GM12873 (cell line): ENCODE measurements at regions not wholly inside any gene's neighbourhood (a gene's known extent, or its start where the extent isn't known, plus 50 kb on each side); places are given as distances from the start of the nearest gene placed in this dataset.

ENCODE experiments used
- TF ChIP-seq, protein P1 (sequence below): IDR thresholded peaks from 2 replicates; pipeline ENCODE4 v1.5.1; 2012; ENCODE audit warnings: low read depth, mild to moderate bottlenecking, moderate library complexity, low read length, control low read depth; ENCODE audit not compliant: insufficient read depth; ENCODE audit errors: missing control alignments

DNA sequence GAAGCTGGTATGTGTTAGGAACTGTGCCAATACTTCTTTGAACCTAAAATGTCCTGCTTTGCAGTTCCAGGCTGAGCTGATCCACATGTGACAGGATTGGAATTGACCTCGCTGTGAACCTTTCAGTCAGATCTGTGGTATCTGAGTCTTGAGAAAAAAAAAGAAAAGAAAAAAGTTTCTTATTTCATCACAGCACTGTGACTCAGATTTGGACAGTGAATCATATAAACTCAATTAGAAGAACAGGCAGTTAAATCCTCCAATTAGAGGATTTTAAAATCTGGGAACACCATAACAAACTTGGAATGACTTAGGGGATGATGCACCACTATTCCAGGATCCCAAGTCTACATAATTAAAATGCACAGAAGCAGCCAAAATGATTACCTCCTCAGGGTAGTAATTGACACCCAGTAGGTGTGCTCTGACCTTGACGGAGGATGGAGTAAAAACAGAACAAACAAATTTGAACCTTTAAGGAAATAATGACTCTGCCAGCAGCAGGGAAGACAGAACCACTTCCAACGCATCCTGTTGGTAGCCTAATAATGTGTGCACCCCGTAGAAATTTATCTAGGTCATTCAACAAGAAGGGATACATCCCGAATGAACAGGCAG is 57.8 kb upstream of the RAI14 start:
- TF ChIP-seq, protein P1, sequence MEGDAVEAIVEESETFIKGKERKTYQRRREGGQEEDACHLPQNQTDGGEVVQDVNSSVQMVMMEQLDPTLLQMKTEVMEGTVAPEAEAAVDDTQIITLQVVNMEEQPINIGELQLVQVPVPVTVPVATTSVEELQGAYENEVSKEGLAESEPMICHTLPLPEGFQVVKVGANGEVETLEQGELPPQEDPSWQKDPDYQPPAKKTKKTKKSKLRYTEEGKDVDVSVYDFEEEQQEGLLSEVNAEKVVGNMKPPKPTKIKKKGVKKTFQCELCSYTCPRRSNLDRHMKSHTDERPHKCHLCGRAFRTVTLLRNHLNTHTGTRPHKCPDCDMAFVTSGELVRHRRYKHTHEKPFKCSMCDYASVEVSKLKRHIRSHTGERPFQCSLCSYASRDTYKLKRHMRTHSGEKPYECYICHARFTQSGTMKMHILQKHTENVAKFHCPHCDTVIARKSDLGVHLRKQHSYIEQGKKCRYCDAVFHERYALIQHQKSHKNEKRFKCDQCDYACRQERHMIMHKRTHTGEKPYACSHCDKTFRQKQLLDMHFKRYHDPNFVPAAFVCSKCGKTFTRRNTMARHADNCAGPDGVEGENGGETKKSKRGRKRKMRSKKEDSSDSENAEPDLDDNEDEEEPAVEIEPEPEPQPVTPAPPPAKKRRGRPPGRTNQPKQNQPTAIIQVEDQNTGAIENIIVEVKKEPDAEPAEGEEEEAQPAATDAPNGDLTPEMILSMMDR, result no peak

DNA sequence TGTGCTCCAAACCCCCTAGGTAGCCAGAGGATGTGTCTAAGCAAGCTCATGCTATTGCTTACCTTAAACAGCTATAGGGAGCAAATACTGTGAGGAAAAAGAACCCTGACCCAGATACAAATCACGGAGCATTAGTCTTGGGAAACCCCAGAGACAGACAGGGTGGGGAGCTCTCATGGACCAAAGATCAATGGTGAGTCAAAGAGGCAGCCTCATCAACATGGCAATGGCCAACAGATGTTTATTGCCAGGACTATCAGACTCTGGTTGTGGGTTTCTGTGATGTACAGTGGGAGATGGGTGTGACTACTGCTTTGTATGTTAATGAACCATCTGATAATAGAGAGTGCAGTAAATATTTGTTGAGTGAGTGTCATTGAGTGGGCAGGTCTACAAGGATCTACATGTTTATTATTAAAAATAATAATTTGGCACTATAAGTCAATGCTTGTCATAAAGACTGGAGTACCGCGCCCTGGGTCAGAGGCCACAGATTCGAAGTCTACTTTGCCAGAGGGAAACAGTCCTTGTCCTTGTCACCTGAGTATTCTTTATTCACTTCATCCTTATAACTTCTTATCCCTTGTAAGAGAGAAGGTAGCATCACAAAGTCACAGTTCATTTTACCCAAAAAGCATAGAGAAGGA is 56.5 kb upstream of the RAI14 start:
- TF ChIP-seq, protein P1, result no peak

DNA sequence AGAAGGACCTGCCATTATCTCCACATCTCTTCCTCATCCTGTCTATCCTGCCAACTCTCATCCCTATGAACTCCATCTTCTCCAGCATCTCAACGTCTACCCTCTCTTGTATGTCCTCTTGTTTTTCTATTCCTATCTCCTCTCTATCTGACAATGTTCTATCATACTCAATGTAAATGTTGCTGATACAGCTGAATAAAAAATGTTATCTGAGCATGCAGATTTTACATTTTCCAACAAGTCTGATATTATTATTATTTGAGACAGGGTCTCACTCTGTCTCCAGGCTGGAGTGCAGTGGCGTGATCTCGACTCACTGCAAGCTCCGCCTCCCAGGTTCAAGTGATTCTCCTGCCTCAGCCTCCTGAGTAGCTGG is 56.0 kb upstream of the RAI14 start:
- TF ChIP-seq, protein P1, result no peak

DNA sequence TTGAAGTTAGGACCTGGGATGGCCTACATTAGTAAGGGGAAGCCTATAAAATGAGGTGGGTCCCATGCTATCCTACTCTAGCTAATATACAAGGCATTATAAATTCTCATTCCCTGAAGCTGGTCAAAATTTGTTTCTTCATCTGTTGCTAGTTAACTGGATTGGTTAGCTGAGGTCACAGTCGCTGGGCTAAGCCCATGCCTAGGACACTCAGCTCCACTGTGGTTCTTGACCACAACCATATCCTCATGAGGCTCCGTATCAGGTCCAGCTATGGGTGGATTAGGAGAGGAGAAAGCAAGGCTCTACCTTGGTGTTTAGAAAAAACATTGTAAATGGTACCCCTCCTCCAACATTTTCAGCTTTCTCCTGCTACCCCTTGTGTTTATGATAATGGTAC is 52.8 kb upstream of the RAI14 start:
- TF ChIP-seq, protein P1, result no peak

DNA sequence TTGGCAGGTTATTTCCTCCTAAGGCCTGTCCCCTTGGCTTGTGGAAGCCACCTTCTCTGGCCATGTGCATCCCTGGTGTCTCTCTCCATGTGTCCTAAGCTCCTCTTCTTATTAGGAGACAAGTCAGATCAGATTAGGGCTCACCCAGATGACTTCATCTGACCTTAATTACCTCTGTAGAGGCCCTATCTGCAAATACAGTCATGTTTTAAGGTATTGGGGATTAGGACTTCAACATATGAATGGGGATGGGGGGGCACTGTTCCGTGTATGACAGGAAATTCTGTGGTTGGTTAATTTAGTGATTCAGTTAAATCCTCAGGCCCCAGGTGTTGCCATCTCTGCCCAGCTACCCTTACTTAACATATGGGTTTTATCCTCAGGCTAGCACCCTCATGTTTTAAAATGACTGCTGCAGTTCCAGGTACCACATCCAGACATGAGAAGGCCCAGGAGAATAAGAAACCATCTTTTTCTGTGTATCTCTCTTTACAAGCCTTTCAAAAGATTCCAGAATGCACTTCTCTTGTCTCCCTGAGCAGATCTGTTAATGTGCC is 51.9 kb upstream of the RAI14 start:
- TF ChIP-seq, protein P1, result no peak

DNA sequence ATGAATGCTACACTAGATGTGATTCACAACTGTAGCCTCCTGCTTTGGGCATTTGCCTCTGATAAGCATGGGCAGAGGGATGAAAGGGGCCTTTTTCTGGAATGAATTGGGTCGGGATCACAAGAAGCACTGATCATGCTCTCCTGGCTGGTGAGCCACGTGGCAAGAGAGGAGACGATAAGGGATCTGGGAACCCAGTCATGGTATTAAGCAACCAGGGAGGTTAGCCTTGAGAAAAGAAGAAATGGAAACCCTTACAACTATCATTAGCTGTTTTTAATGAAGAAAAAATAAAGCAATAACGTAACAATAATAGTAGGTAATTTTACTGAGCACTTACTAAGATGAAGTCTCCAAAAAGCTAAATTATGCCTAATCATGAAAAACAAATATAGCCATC is 50.0 kb upstream of the RAI14 start:
- TF ChIP-seq, protein P1, result no peak
